Calu3 (cell line): ENCODE measurements at regions not wholly inside any gene's neighbourhood (a gene's known extent, or its start where the extent isn't known, plus 50 kb on each side); places are given as distances from the start of the nearest gene placed in this dataset.

Experiments
- BruUV-seq: library from RNA; stranded (reverse); fragments of 400-500 nt; replicated peaks from 2 replicates; lab custom pipeline; 2021; lab: Mats Ljungman, UMichigan
- CTCF ChIA-PET: fragments of 300-600 bp; sonication (Branson Sonifier 250); formaldehyde crosslinking; loops from one replicate; lab custom pipeline; 2022; ENCODE audit warnings: antibody characterized with exemption; lab: Charles Lee
- DNase-seq: peaks from one replicate; pipeline ENCODE4 v3.0.0; 2022
- H3K27ac Mint-ChIP-seq: one replicate; pipeline ENCODE4 v1.8.0; 2022; ENCODE audit warnings: mixed read lengths; ENCODE audit not compliant: unreplicated experiment
- H3K27me3 Mint-ChIP-seq: one replicate; pipeline ENCODE4 v1.8.0; 2022; ENCODE audit warnings: mixed read lengths; ENCODE audit not compliant: unreplicated experiment
- H3K36me3 Mint-ChIP-seq: one replicate; pipeline ENCODE4 v1.8.0; 2022; ENCODE audit warnings: mild to moderate bottlenecking, moderate library complexity, mixed read lengths; ENCODE audit not compliant: insufficient read depth, unreplicated experiment
- H3K4me1 Mint-ChIP-seq: one replicate; pipeline ENCODE4 v1.8.0; 2022; ENCODE audit warnings: mild to moderate bottlenecking, low read depth, mixed read lengths; ENCODE audit not compliant: unreplicated experiment
- H3K4me3 Mint-ChIP-seq: one replicate; pipeline ENCODE4 v1.8.0; 2022; ENCODE audit warnings: mild to moderate bottlenecking, low read depth, moderate library complexity, mixed read lengths; ENCODE audit not compliant: unreplicated experiment
- H3K9me3 Mint-ChIP-seq: one replicate; pipeline ENCODE4 v1.8.0; 2022; ENCODE audit warnings: low read depth, mixed read lengths; ENCODE audit not compliant: unreplicated experiment
- CTCF ChIP-seq: fragments of 200-600 bp; IDR thresholded peaks from one replicate; pipeline ENCODE4 v1.8.0; 2022; ENCODE audit warnings: antibody characterized with exemption; ENCODE audit not compliant: unreplicated experiment
- intact Hi-C: fragments of 100-400 bp; cut with micrococcal nuclease; formaldehyde crosslinking; loops from one replicate; pipeline ENCODE4 v1.10.0; 2022; ENCODE audit not compliant: unreplicated experiment

DNA sequence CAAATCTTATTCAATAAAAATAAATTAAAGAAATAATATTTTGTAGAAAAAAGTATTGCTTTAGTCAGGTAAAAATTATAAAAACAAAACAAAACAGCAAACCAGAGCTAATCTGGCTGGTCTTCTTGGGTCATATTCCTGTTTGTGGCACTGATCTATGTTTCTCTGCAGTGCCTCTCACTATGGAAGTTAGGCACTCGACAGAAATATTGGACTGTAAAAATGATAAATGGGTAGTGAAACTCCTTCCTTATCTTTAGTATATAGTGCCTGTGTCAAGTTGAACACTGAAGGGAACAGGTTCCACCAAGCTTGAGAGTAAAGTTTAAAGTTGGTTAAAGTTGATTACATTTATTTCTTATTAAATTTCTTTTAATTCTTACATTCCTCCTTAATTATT lies 1195.6 kb upstream of the GBE1 start:
- no peaks in the 10 kb centered on the region for H3K4me1 Mint-ChIP-seq
- H3K27ac Mint-ChIP-seq: no peak overlapping the region
- no peak overlapping the region for H3K4me3 Mint-ChIP-seq
- DNase-seq: no peak
- no peaks in the 10 kb centered on the region for H3K27me3 Mint-ChIP-seq
- no peaks in the 10 kb centered on the region for H3K36me3 Mint-ChIP-seq
- CTCF ChIA-PET: no interaction called here
- TF ChIP-seq CTCF: no peak
- intact Hi-C loops: no loop called here
- H3K9me3 Mint-ChIP-seq: peaks cover 3% of the 10 kb centered on the region
- BruUV-seq: no TSS peak

- DNase-seq: no peak
- Mint-ChIP-seq H3K27me3 (no peaks in the 10 kb centered on the region), H3K27ac (no peak overlapping the region), H3K36me3 (no peaks in the 10 kb centered on the region), H3K4me3 (no peak overlapping the region), H3K9me3 (peaks cover 3% of the 10 kb centered on the region), H3K4me1 (no peaks in the 10 kb centered on the region)
- intact Hi-C loops: no loop called here
- no peak for TF ChIP-seq CTCF
- CTCF ChIA-PET: no interaction called here
- no TSS peak for BruUV-seq
These were observed 1193.0 kb upstream of the GBE1 start for GRCh38 chr3:82954486-82954885.

GRCh38 chr3:82942041-82942440 lies 1180.6 kb upstream of the GBE1 start:
- TF ChIP-seq CTCF: no peak
- no peaks in the 10 kb centered on the region for H3K4me1 Mint-ChIP-seq
- no peak overlapping the region for H3K27ac Mint-ChIP-seq
- intact Hi-C loops: no loop called here
- BruUV-seq: no TSS peak
- H3K27me3 Mint-ChIP-seq: no peaks in the 10 kb centered on the region
- CTCF ChIA-PET: interaction anchor here (0.7 kb wide), 1 partner anchor 491 kb away, joined by 3 read pairs; no protein-coding TSS in a partner anchor
- no peak for DNase-seq
- peaks cover 3% of the 10 kb centered on the region for H3K9me3 Mint-ChIP-seq
- no peaks in the 10 kb centered on the region for H3K36me3 Mint-ChIP-seq
- H3K4me3 Mint-ChIP-seq: no peak overlapping the region

DNA sequence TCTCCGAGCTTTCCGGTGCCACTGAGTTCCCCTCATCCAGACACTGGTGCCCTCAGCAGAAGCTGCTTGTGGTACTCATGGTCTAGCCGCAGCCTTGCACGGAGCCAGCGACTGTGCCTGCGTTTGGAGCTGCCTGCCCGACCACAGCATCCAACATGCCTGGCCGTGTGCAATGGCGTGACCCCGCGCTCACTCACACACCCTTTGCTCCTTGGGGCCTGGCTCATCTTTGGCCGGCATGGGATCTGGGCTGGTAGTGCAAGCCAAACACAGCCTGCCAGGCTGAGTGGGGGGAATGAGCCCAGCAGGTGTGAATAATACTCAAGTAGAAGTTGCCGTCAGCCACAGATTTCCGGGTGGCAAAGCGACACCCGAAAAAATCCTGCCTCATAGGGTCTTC lies 1178.7 kb upstream of the GBE1 start:
- Mint-ChIP-seq H3K27me3 (no peaks in the 10 kb centered on the region), H3K9me3 (peaks cover 3% of the 10 kb centered on the region), H3K27ac (no peak overlapping the region), H3K4me3 (no peak overlapping the region), H3K4me1 (no peaks in the 10 kb centered on the region), H3K36me3 (no peaks in the 10 kb centered on the region)
- no peak for DNase-seq
- CTCF ChIA-PET: no interaction called here
- BruUV-seq: no TSS peak
- intact Hi-C loops: no loop called here
- TF ChIP-seq CTCF: no peak
